NCI-H1436 (cell line): ENCODE measurements at regions not wholly inside any gene's neighbourhood (a gene's known extent, or its start where the extent isn't known, plus 50 kb on each side); places are given as distances from the start of the nearest gene placed in this dataset.

ENCODE experiments used
- DNase-seq: peaks from one replicate; lab custom pipeline; 2025; lab: John Stamatoyannopoulos, UW

- DNase-seq: no peak
These were observed 110.9 kb downstream of the HFE start for GRCh38 chr6:26197933-26198721.

- DNase-seq: no peak
These were observed 111.5 kb downstream of the HFE start for GRCh38 chr6:26198722-26199056.

GRCh38 chr6:26199057-26199772, 112.0 kb downstream of the HFE start:
- DNase-seq: peak; percentile 90

- no peak for DNase-seq
These were observed 112.8 kb downstream of the HFE start for GRCh38 chr6:26199773-26200764.

GRCh38 chr6:26200918-26201721, 113.9 kb downstream of the HFE start:
- no peak for DNase-seq

- DNase-seq: no peak
These were observed 115.0 kb downstream of the HFE start for GRCh38 chr6:26202201-26202611.

GRCh38 chr6:26202811-26203583, 115.8 kb downstream of the HFE start:
- no peak for DNase-seq

- peak; percentile 95 for DNase-seq
These were observed 117.3 kb downstream of the HFE start for GRCh38 chr6:26204332-26205160.

- DNase-seq: peak; percentile 84
These were observed 118.0 kb downstream of the HFE start for GRCh38 chr6:26205161-26205624.

- DNase-seq: no peak
These were observed 118.7 kb downstream of the HFE start for GRCh38 chr6:26205625-26206574.

- no peak for DNase-seq
These were observed 119.9 kb downstream of the HFE start for GRCh38 chr6:26206868-26207801.

- DNase-seq: no peak
These were observed 124.7 kb downstream of the HFE start for GRCh38 chr6:26211963-26212362.

- DNase-seq: no peak
These were observed 126.3 kb downstream of the HFE start for GRCh38 chr6:26213334-26214075.

GRCh38 chr6:26214803-26215584, 127.8 kb downstream of the HFE start:
- DNase-seq: no peak

- no peak for DNase-seq
These were observed 128.5 kb downstream of the HFE start for GRCh38 chr6:26215585-26216358.
